H1 (cell line): ENCODE measurements at regions not wholly inside any gene's neighbourhood (a gene's known extent, or its start where the extent isn't known, plus 50 kb on each side); places are given as distances from the start of the nearest gene placed in this dataset.

ENCODE experiments used
- CTCF ChIA-PET: fragments of 300-600 bp; sonication (Branson Sonifier 250); formaldehyde crosslinking; loops from one replicate; lab custom pipeline; 2021; ENCODE audit not compliant: partially characterized antibody; lab: Charles Lee
- POLR2A ChIA-PET: fragments of 300-600 bp; sonication (Branson Sonifier 250); formaldehyde crosslinking; loops from one replicate; lab custom pipeline; 2021; ENCODE audit warnings: inconsistent platforms; ENCODE audit not compliant: partially characterized antibody; lab: Charles Lee
- DNase-seq, 2 experiments: peaks; one replicate each; pipeline versions ENCODE4 v3.0.0 to v3.0.0-alpha.2; 2010 to 2022; ENCODE audit warnings: low spot score in 2 of 2, low read depth in 1 of 2, mixed read lengths in 1 of 2
- FAIRE-seq: peaks from 2 replicates; lab custom pipeline; 2011; peaks lifted over from hg19 to GRCh38; lab: Jason Lieb, UNC
- H2AFZ ChIP-seq: 2 replicates; pipeline ENCODE4 v1.8.1; 2012; ENCODE audit warnings: low read length, inconsistent platforms
- H2AK5ac ChIP-seq: 2 replicates; pipeline ENCODE4 v1.6.1; 2013; ENCODE audit warnings: low read depth, low read length
- H2BK120ac ChIP-seq: replicated peaks from 2 replicates; pipeline ENCODE3; 2013; ENCODE audit warnings: low read depth, low read length, inconsistent platforms
- H2BK12ac ChIP-seq: 2 replicates; pipeline ENCODE4 v1.6.1; 2013; ENCODE audit warnings: low read depth, low read length
- H2BK15ac ChIP-seq: 2 replicates; pipeline ENCODE4 v1.6.1; 2013; ENCODE audit warnings: low read length
- H2BK20ac ChIP-seq: 2 replicates; pipeline ENCODE4 v1.6.1; 2013; ENCODE audit warnings: low read length
- H2BK5ac ChIP-seq: 2 replicates; pipeline ENCODE4 v1.6.1; 2013; ENCODE audit warnings: low read depth, low read length
- H3K14ac ChIP-seq: 2 replicates; pipeline ENCODE4 v1.6.1; 2013; ENCODE audit warnings: inconsistent platforms; ENCODE audit not compliant: insufficient read length
- H3K18ac ChIP-seq: 2 replicates; pipeline ENCODE4 v1.6.1; 2013; ENCODE audit warnings: low read length; ENCODE audit errors: extremely low read depth
- H3K23ac ChIP-seq: 2 replicates; pipeline ENCODE4 v1.6.1; 2013; ENCODE audit warnings: inconsistent platforms; ENCODE audit not compliant: insufficient read length
- H3K23me2 ChIP-seq: 2 replicates; pipeline ENCODE4 v1.6.1; 2013; ENCODE audit warnings: low read depth, low read length
- H3K27ac ChIP-seq: 2 replicates; pipeline ENCODE4 v1.6.1; 2011; ENCODE audit warnings: low read depth, low read length, inconsistent platforms
- H3K27me3 ChIP-seq, 4 experiments: replicated peaks in 1 of 4; 1 replicate in 1 of 4; 2 replicates in 3 of 4; pipeline versions ENCODE4 v1.6.1 to v1.8.1; 2011 to 2013; ENCODE audit warnings: low read length in 3 of 4, mild to moderate bottlenecking in 3 of 4, inconsistent platforms in 2 of 4, mixed read lengths in 2 of 4, moderate library complexity in 1 of 4; ENCODE audit not compliant: control insufficient read depth in 3 of 4, insufficient read depth in 3 of 4; ENCODE audit errors: extremely low read depth in 1 of 4
- H3K36me3 ChIP-seq, 4 experiments: 2 replicates each; pipeline versions ENCODE4 v1.6.1 to v1.8.1; 2011 to 2013; ENCODE audit warnings: mild to moderate bottlenecking in 4 of 4, low read length in 3 of 4, moderate library complexity in 2 of 4, control low read depth in 1 of 4, inconsistent platforms in 1 of 4; ENCODE audit not compliant: insufficient read depth in 4 of 4, control insufficient read depth in 2 of 4
- H3K4ac ChIP-seq: replicated peaks from 2 replicates; pipeline ENCODE3; 2013; ENCODE audit warnings: low read length, low read depth, mixed read lengths, inconsistent platforms; ENCODE audit not compliant: insufficient read length
- H3K4me1 ChIP-seq, 4 experiments: replicated peaks in 1 of 4; 1 replicate in 1 of 4; 2 replicates in 3 of 4; pipeline versions ENCODE4 v1.6.1 to v1.8.1; 2011 to 2013; ENCODE audit warnings: low read length in 3 of 4, inconsistent platforms in 2 of 4, mixed read lengths in 1 of 4; ENCODE audit not compliant: insufficient read depth in 4 of 4, control insufficient read depth in 3 of 4
- H3K4me2 ChIP-seq, 2 experiments: 2 replicates each; pipeline versions ENCODE4 v1.6.1 to v1.8.1; 2011 to 2013; ENCODE audit warnings: low read depth in 2 of 2, low read length in 2 of 2, control low read depth in 1 of 2, inconsistent platforms in 1 of 2, mild to moderate bottlenecking in 1 of 2; ENCODE audit not compliant: insufficient read depth in 1 of 2
- H3K4me3 ChIP-seq, 4 experiments: fragments of 200-600, 300-600 bp in 1 of 4; sonication (generic), shearing (Covaris generic), sonication (Bioruptor Twin) in 1 of 4; 2 replicates each; pipeline versions ENCODE4 v1.5.1 to v1.8.1; 2011 to 2016; ENCODE audit warnings: low read length in 4 of 4, low read depth in 3 of 4, control low read depth in 2 of 4, inconsistent platforms in 2 of 4, mild to moderate bottlenecking in 2 of 4, mixed read lengths in 1 of 4, moderate library complexity in 1 of 4; ENCODE audit not compliant: insufficient read depth in 2 of 4; ENCODE audit errors: extremely low read depth in 1 of 4
- H3K56ac ChIP-seq: replicated peaks from 2 replicates; pipeline ENCODE3; 2013; ENCODE audit warnings: low read depth, mild to moderate bottlenecking, mixed read lengths, low read length, inconsistent platforms; ENCODE audit not compliant: insufficient read length
- H3K79me1 ChIP-seq: 2 replicates; pipeline ENCODE4 v1.6.1; 2013; ENCODE audit warnings: low read depth, low read length, control low read depth
- H3K79me2 ChIP-seq, 2 experiments: 2 replicates each; pipeline versions ENCODE4 v1.6.1 to v1.8.1; 2012 to 2013; ENCODE audit warnings: low read length in 2 of 2, mild to moderate bottlenecking in 2 of 2, inconsistent platforms in 1 of 2; ENCODE audit not compliant: insufficient read depth in 2 of 2, control insufficient read depth in 1 of 2
- H3K9ac ChIP-seq, 4 experiments: replicated peaks in 1 of 4; 1 replicate in 1 of 4; 2 replicates in 3 of 4; pipeline versions ENCODE4 v1.6.1 to v1.8.1; 2011 to 2013; ENCODE audit warnings: low read depth in 3 of 4, low read length in 3 of 4, control low read depth in 2 of 4, mild to moderate bottlenecking in 2 of 4, moderate library complexity in 2 of 4, inconsistent platforms in 1 of 4; ENCODE audit errors: extremely low read depth in 1 of 4
- H3K9me3 ChIP-seq, 2 experiments: 2 replicates each; pipeline versions ENCODE4 v1.6.1 to v1.8.1; 2012 to 2013; ENCODE audit warnings: mild to moderate bottlenecking in 2 of 2, moderate library complexity in 2 of 2, control low read depth in 1 of 2, inconsistent platforms in 1 of 2, low read depth in 1 of 2, low read length in 1 of 2, mixed read lengths in 1 of 2; ENCODE audit not compliant: insufficient read depth in 2 of 2
- H4K20me1 ChIP-seq, 2 experiments: replicated peaks in 1 of 2; 2 replicates each; pipeline versions ENCODE3 to v1.8.1; 2011 to 2013; ENCODE audit warnings: inconsistent platforms in 2 of 2, low read length in 2 of 2, mild to moderate bottlenecking in 1 of 2; ENCODE audit not compliant: insufficient read depth in 2 of 2, control insufficient read depth in 1 of 2
- H4K5ac ChIP-seq: 2 replicates; pipeline ENCODE4 v1.6.1; 2013; ENCODE audit warnings: low read length, low read depth, mixed read lengths, inconsistent platforms; ENCODE audit not compliant: insufficient read length
- H4K8ac ChIP-seq: 2 replicates; pipeline ENCODE4 v1.8.0; 2013; ENCODE audit warnings: mild to moderate bottlenecking, moderate library complexity, low read length, inconsistent platforms; ENCODE audit not compliant: insufficient read depth; ENCODE audit errors: extremely low read depth
- H4K91ac ChIP-seq: replicated peaks from 2 replicates; pipeline ENCODE3; 2013; ENCODE audit warnings: low read length, mixed read lengths, inconsistent platforms; ENCODE audit not compliant: insufficient read length
- ASH2L ChIP-seq: fragments of 200-600, 300-600 bp; sonication (generic); IDR thresholded peaks from one replicate; pipeline ENCODE4 v1.7.1; 2017; ENCODE audit warnings: low read length
- BCL11A ChIP-seq, 2 experiments: IDR thresholded peaks; one replicate each; pipeline ENCODE4 v1.6.1; 2011; ENCODE audit warnings: low read depth in 2 of 2, low read length in 2 of 2, mild to moderate bottlenecking in 2 of 2
- CTBP2 ChIP-seq: IDR thresholded peaks from 2 replicates; pipeline ENCODE4 v1.7.0; 2011; ENCODE audit warnings: borderline replicate concordance, mild to moderate bottlenecking, moderate library complexity, mixed read lengths, low read length; ENCODE audit not compliant: insufficient read depth, insufficient read length
- FOSL1 ChIP-seq: IDR thresholded peaks from 2 replicates; pipeline ENCODE4 v1.6.1; 2011; ENCODE audit warnings: mild to moderate bottlenecking, low read depth, low read length, moderate library complexity; ENCODE audit not compliant: insufficient read depth
- JUND ChIP-seq: IDR thresholded peaks from 2 replicates; pipeline ENCODE4 v1.6.1; 2011; ENCODE audit warnings: mild to moderate bottlenecking, improper control_type of control experiment, low read length
- RFX5 ChIP-seq: IDR thresholded peaks from 2 replicates; pipeline ENCODE4 v1.6.1; 2011; ENCODE audit warnings: low read depth, low read length, improper control_type of control experiment, borderline replicate concordance
- RXRA ChIP-seq: IDR thresholded peaks from 2 replicates; pipeline ENCODE4 v1.6.1; 2011; ENCODE audit warnings: low read depth, mild to moderate bottlenecking, low read length, moderate library complexity; ENCODE audit not compliant: insufficient read depth
- SP1 ChIP-seq: IDR thresholded peaks from 2 replicates; pipeline ENCODE4 v1.6.1; 2011; ENCODE audit warnings: low read depth, low read length
- TAF7 ChIP-seq: optimal IDR thresholded peaks from 2 replicates; pipeline ENCODE3; 2011; ENCODE audit warnings: low read depth, mild to moderate bottlenecking, inconsistent platforms, low read length, moderate library complexity, borderline replicate concordance
- YY1 ChIP-seq: IDR thresholded peaks from 2 replicates; pipeline ENCODE4 v1.6.1; 2011; ENCODE audit warnings: low read depth, mild to moderate bottlenecking, low read length
- WGBS, 2 experiments: shearing (Covaris generic) in 1 of 2; methylation state at CpG; one replicate each; pipeline versions ENCODE4 v1.1.6 to v1.1.7; 2013 to 2015; ENCODE audit warnings: low lambda C conversion rate in 2 of 2, mixed read lengths in 2 of 2, inconsistent platforms in 1 of 2, low coverage in 1 of 2, missing lambda C conversion rate in 1 of 2; ENCODE audit not compliant: insufficient replicate concordance in 2 of 2, insufficient coverage in 1 of 2, insufficient read length in 1 of 2; ENCODE audit errors: extremely low coverage in 1 of 2, missing lambda C conversion rate in 1 of 2; 5-methylcytosine and 5-hydroxymethylcytosine counted together
- TF ChIP-seq, protein P1 (sequence below): IDR thresholded peaks from 2 replicates; pipeline ENCODE4 v1.6.1; 2011; ENCODE audit warnings: low read depth, mild to moderate bottlenecking, low read length; ENCODE audit not compliant: insufficient read depth
- TF ChIP-seq, protein P2 (sequence below): IDR thresholded peaks from 2 replicates; pipeline ENCODE4 v1.6.1; 2012; ENCODE audit warnings: inconsistent platforms
- TF ChIP-seq, protein P3 (sequence below): IDR thresholded peaks from 2 replicates; pipeline ENCODE4 v1.6.1; 2011; ENCODE audit warnings: low read length, improper control_type of control experiment

DNA sequence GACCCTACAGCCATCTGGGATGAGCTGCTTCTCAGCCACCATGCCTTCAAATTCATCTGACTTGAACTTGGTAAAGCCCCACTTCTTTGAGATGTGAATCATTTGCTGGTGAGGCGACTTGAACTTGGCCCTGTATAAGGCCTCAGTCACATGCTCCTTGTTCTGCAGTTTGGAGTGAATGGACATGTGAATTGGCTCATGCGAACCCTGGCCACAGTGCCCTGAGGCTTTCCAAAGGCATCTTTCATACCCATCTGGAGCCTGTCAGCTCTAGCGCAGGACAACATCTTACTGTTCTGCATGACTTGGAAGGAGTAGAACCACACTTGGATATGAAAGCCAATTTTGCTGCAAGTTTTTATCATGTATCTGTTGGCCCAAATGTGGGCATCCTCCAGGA is 244.0 kb upstream of the FAM83B start:
- H3K79me2 ChIP-seq = no peaks in the 10 kb centered on the region
- DNase-seq (no peak), FAIRE-seq (no peak)
- H3K27ac ChIP-seq = no peak overlapping the region
- ChIA-PET POLR2A (no interaction called here), CTCF (no interaction called here)
- no peak overlapping the region for H3K4me3 ChIP-seq
- H2BK120ac ChIP-seq = no peak overlapping the region
- no peaks in the 10 kb centered on the region for H3K79me1 ChIP-seq
- H4K20me1 ChIP-seq = no peaks in the 10 kb centered on the region
- H2BK12ac ChIP-seq = no peak overlapping the region
- no peak overlapping the region for H2AFZ ChIP-seq
- no peak overlapping the region for H3K18ac ChIP-seq
- no peak overlapping the region for H3K9ac ChIP-seq
- no peaks in the 10 kb centered on the region for H3K23me2 ChIP-seq
- 94% methylated on average over 3 of the region's 3 CpGs; no CpG with 5 or more reads in 1 of the 2 experiments for WGBS, 2 experiments
- H3K36me3 ChIP-seq = no peaks in the 10 kb centered on the region
- no peak overlapping the region for H2BK15ac ChIP-seq
- H3K9me3 ChIP-seq = no peaks in the 10 kb centered on the region
- no peak overlapping the region for H3K56ac ChIP-seq
- no peaks in the 10 kb centered on the region for H3K4me1 ChIP-seq
- H2BK20ac ChIP-seq = no peak overlapping the region
- H4K5ac ChIP-seq = no peak overlapping the region
- H3K14ac ChIP-seq = no peak overlapping the region
- no peak overlapping the region for H3K23ac ChIP-seq
- H3K27me3 ChIP-seq = no peaks in the 10 kb centered on the region
- no peak overlapping the region for H3K4me2 ChIP-seq
- H2BK5ac ChIP-seq = no peak overlapping the region
- H4K8ac ChIP-seq = no peak overlapping the region
- H2AK5ac ChIP-seq = no peak overlapping the region
- no peak overlapping the region for H4K91ac ChIP-seq
- H3K4ac ChIP-seq = no peak overlapping the region
- TF ChIP-seq YY1 = no peak
- TF ChIP-seq, protein P1, sequence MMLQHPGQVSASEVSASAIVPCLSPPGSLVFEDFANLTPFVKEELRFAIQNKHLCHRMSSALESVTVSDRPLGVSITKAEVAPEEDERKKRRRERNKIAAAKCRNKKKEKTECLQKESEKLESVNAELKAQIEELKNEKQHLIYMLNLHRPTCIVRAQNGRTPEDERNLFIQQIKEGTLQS = no peak
- no peak for TF ChIP-seq SP1
- TF ChIP-seq, protein P2, sequence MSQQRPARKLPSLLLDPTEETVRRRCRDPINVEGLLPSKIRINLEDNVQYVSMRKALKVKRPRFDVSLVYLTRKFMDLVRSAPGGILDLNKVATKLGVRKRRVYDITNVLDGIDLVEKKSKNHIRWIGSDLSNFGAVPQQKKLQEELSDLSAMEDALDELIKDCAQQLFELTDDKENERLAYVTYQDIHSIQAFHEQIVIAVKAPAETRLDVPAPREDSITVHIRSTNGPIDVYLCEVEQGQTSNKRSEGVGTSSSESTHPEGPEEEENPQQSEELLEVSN = no peak
- TF ChIP-seq RXRA = no peak
- no peak for TF ChIP-seq ASH2L
- no peak for TF ChIP-seq BCL11A (IDR thresholded peaks at IDR 0.05; ENCODE audit: low read depth in 2 of 2, low read length in 2 of 2)
- no peak for TF ChIP-seq RFX5
- no peak for TF ChIP-seq JUND
- TF ChIP-seq TAF7 = no peak
- TF ChIP-seq FOSL1 = no peak
- TF ChIP-seq CTBP2 = no peak
- TF ChIP-seq, protein P3, sequence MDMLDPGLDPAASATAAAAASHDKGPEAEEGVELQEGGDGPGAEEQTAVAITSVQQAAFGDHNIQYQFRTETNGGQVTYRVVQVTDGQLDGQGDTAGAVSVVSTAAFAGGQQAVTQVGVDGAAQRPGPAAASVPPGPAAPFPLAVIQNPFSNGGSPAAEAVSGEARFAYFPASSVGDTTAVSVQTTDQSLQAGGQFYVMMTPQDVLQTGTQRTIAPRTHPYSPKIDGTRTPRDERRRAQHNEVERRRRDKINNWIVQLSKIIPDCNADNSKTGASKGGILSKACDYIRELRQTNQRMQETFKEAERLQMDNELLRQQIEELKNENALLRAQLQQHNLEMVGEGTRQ = no peak
